H7 (cell line): ENCODE measurements at regions not wholly inside any gene's neighbourhood (a gene's known extent, or its start where the extent isn't known, plus 50 kb on each side); places are given as distances from the start of the nearest gene placed in this dataset.

Experiments used
- DNase-seq: peaks from one replicate; pipeline ENCODE4 v3.0.0; 2012
- H3K27me3 ChIP-seq: 2 replicates; pipeline ENCODE4 v1.6.0; 2011; ENCODE audit warnings: mild to moderate bottlenecking, low read length; ENCODE audit not compliant: control insufficient read depth, insufficient read depth
- H3K36me3 ChIP-seq: replicated peaks from 2 replicates; pipeline ENCODE4 v1.5.1; 2011; ENCODE audit warnings: low read length; ENCODE audit not compliant: control insufficient read depth, insufficient read depth
- H3K4me3 ChIP-seq: 2 replicates; pipeline ENCODE4 v1.5.1; 2011; ENCODE audit warnings: low read depth, mild to moderate bottlenecking, control low read depth, low read length, moderate library complexity; ENCODE audit not compliant: insufficient read depth

DNA sequence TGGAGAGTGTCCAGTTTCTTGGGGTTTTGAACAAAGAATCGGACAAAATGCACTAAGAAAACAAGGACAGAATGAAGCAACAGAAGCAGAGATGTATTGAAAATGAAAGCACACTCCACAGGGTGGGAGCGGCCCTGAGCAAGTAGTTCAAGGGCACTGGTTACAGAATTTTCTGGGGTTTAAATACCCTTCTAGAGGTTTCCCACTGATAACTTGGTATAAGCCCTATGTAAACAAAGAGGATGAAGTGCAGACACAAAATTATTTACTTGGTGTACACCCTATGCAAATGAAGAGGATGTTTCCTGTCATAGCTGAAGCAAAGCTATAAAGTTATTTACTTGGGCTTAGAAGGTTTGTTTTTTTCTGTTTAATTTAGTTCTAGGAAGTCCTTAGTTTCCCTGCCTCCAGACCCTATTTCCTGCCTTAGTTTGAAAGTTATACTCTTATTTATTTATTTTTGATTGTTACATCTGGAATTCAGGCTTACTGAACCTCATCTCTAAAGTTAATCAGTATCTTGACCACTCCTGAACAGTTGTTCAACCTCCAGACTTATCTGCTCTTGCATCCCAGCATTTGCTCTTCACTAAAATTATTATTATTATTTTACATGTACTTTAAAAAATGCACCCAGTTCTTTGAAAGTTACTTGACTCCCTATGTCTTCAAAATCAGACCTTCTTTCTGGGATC is 193.5 kb downstream of the SPP2 start:
- DNase-seq = no peak
- no peak overlapping the region for H3K4me3 ChIP-seq
- no peaks in the 10 kb centered on the region for H3K27me3 ChIP-seq
- no peaks in the 10 kb centered on the region for H3K36me3 ChIP-seq

DNA sequence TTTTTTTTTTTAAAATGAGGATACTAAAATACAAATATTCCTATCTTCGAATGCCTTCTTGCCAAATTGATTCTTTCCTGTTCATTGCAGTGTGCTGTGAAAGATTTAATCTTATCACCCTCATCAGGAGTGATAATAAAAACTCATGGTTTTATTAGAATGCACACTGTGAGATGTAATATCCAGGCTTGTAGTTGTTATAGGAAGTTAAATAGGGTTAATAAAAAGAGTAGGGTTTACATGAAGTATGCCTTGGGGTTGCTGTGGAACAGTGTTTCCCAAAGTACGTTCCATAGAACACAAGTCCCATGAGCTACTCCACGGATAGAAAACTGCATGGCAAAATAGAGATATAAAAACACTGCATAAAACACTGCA is 191.9 kb downstream of the SPP2 start:
- H3K36me3 ChIP-seq = no peaks in the 10 kb centered on the region
- H3K27me3 ChIP-seq = no peaks in the 10 kb centered on the region
- H3K4me3 ChIP-seq = no peak overlapping the region
- no peak for DNase-seq

DNA sequence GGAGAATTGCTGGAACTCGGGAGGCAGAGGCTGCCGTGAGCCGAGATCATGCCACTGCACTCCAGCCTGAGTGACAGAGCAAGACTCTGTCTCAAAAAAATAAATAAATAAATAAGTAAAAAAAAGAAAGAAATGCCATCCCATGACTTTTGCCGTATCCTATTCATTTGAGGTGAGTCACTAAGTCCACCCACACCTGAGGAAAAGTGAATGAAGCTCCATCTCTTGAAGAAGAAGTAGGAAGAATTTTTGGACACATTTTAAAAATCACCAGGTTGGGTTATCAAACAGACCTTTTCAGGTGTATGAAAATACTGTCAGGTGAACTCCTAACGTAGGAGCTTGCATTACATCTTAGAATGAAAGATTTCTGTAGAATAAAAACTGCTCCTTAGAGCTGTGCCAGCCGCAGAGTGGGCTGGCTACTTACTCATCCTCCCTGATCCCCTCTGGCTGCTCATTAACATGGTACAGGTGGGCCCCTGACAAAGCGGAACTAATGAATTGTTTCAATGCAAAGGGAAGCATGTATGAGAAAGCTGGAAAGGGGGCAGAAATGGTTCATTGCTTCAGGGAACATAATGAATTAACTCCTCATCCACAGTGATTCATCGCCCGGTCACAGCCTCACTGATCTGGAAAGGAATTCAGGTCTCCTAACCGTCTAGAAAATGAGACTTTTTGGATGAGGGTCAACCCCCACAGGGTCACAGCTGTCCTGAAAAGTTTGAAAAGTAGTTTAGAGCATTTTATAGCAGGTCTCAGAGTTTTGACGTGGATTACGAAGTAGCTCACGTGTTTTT is 191.4 kb downstream of the SPP2 start:
- H3K4me3 ChIP-seq = no peak overlapping the region
- H3K27me3 ChIP-seq = no peaks in the 10 kb centered on the region
- DNase-seq = no peak
- no peaks in the 10 kb centered on the region for H3K36me3 ChIP-seq

DNA sequence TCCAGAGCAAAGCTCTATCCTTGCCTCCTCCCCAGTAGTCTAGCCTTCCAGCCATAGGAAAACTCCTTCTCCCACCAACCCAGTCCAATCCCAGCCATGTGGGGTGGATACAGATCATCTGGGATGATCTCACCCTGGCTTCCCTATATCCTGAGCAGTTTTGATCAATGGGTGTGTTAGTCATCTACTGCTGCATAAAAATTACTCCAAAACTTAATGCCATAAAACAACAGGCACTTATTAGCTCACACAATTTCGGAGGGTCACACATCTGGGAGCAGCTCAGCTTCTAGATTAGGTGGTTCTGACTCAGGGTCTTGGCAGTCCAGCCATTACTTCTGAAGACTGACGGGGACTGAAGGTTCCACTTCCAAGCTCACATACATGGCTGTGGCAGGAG is 190.4 kb downstream of the SPP2 start:
- Histone ChIP-seq H3K27me3 (no peaks in the 10 kb centered on the region), H3K36me3 (no peaks in the 10 kb centered on the region), H3K4me3 (no peak overlapping the region)
- no peak for DNase-seq

DNA sequence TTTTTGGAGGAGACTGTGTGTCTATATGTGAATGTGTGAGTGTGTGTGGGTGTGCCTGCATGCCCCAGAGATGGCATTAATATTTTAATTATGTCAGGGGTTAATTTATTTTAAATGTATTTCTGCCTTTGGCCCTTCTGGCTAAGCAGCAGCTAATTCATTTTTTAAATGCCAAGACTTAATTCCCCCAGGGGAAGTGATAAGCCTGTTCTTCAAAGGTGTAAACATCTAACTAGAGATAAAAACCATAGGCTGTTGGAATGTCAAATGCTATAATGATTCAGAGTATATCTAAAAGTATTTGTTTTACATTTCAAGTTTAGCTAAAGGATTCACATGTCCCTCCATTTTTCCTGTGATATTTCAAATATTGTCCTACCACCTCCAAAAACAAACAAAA is 184.7 kb downstream of the SPP2 start:
- Histone ChIP-seq H3K4me3 (no peak overlapping the region), H3K27me3 (no peaks in the 10 kb centered on the region), H3K36me3 (no peaks in the 10 kb centered on the region)
- no peak for DNase-seq

DNA sequence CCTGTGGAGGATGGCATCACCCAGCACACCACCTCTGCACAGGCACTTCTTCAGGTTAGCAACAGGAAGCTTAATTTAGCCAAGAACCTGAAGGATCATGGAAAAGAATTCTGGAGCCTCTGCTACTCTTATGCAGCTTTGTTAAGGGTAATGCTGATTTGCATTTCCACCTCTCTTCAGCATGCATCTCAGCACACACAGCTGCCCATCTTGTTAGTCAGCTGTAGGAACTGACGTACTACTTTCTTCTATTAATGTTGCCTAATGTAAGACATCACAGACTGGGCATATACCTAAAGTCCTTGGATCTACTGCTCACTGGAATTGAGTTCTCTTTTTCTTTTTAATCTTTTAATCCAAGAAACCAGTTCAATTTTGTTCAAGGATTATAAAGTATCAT is 181.0 kb downstream of the SPP2 start:
- H3K36me3 ChIP-seq = no peaks in the 10 kb centered on the region
- H3K4me3 ChIP-seq = no peak overlapping the region
- H3K27me3 ChIP-seq = no peaks in the 10 kb centered on the region
- no peak for DNase-seq

DNA sequence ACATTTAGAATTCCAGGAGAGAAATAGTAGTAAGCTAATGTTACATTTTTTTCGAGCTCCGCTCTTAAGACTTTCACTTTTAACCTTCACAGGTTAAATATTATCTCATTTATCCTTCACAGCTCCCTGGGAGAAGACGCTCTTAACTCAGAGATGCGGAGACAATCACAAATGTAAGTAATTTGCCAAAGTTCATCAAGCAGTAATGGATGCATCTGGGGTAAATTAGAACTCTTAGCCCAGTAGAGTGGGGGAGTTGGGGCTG is 168.5 kb downstream of the SPP2 start:
- H3K27me3 ChIP-seq = no peaks in the 10 kb centered on the region
- no peak overlapping the region for H3K4me3 ChIP-seq
- no peaks in the 10 kb centered on the region for H3K36me3 ChIP-seq
- no peak for DNase-seq

DNA sequence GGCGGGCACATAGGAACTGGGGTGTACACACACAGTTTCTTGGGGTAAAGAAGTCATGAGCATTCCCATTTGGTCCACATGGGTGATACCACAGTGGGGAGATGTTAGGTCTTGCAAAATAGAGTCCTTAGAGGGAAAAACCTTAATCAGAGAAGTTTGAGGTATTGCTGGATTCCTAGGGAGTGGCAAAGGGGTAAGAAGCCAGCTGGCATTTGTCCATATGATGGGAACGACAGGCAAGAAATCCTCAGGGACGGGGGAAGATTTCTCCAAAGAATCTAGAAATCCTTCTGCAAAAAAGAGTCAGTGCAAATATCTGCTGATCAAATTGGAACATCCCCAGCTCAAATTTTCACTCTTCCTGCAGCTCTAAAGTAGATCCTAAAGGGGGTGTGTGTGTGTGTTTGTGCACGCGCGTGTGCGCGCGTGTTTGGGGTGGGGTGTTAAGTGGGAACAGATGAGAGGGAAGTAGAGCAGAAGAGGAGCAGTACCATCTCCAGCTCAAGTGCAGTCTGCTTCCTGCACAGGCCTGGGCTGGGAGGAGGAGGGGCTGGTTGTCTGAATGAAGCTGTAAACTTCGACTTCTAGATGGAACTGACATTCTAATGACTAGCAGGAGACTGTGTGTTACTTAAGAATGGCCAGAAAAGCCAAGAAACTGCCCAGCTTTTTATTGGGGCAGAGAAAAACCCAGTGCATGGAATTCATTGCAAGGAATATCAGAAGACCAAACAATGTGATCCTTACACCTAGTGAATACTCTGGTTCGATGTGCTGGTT is 168.0 kb downstream of the SPP2 start:
- no peak for DNase-seq
- H3K4me3 ChIP-seq = no peak overlapping the region
- H3K27me3 ChIP-seq = no peaks in the 10 kb centered on the region
- no peaks in the 10 kb centered on the region for H3K36me3 ChIP-seq

DNA sequence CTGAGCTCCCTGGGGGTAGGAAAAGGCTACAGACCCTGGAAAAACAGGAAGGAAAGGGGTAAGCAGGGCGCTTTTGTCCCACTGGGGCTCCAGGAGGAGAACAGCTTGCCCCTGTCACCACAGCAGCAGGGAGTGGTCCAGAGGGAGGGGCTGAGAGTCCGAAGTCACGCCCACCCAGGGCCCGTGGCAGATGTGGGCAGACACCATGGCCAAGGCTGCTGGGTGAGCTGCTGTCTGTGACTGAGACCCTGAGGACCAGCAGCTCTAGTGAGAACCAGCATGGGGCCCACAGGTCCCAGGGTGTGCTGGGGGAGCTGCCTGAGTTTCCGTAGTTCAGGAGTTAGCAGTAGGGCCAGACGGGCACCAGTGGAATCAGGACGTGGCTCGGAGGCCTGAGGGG is 162.0 kb downstream of the SPP2 start:
- no peak for DNase-seq
- no peaks in the 10 kb centered on the region for H3K27me3 ChIP-seq
- no peaks in the 10 kb centered on the region; the same call in 1 of the 2 replicates for H3K36me3 ChIP-seq
- no peak overlapping the region for H3K4me3 ChIP-seq

DNA sequence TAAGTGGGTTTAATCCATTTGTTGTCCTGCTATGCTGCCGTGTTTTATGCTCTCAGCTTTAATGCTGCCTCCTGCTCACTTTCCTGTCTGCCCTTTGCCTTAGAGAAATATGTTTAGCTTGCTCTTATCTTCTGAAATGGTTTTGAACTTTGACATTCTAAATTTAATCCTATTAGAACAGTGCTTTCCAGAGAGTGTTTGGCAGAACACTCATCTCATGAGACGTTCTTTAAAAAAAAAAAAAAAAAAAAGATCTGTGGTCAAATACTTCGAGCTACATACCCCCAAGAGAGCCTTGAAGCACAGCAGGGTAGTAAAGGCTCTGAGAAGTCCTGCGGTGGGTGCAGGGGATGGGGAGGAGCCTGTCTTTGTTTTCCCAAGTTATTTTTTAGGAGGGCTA is 161.3 kb downstream of the SPP2 start:
- Histone ChIP-seq H3K4me3 (no peak overlapping the region), H3K36me3 (no peaks in the 10 kb centered on the region; the same call in 1 of the 2 replicates), H3K27me3 (no peaks in the 10 kb centered on the region)
- DNase-seq = no peak

DNA sequence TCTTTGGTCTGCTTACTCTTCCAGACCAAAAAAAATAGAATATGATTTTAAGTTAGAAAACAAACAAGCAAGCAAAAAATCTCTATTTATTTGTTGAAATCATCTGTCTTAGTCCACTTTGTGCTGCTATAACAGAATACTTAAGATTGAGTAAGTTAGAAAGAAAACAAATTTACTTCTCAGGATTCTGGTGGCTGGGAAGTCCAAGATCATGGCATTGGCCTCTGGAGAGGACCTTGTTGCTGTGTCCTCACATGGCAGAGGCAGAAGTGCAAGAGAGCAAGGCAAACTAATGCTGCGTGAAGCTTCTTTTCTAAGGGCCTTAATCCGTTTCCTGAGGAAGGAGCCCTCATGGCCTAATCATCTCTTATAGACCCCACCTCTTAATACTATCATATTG is 156.2 kb downstream of the SPP2 start:
- no peak for DNase-seq
- H3K27me3 ChIP-seq = no peaks in the 10 kb centered on the region
- no peak overlapping the region for H3K4me3 ChIP-seq
- H3K36me3 ChIP-seq = no peaks in the 10 kb centered on the region

DNA sequence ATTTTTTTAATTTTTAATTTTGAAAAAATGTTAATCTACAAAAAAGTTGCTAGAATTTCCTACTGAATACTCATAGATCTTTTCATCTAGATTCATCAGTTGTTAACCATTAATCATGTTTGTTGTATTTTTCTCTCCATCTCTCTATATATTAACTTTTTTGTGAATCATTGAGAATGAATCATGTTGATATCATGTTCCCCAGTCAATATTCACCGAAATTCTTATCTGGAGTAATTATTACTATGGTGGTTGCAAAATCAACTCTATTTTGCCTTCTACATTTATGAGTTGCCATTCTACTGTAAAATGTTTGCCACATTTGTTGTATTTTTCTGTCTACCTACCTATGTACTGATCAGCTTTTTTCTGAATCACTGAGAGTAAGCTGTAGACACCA is 154.0 kb downstream of the SPP2 start:
- Histone ChIP-seq H3K27me3 (no peaks in the 10 kb centered on the region), H3K4me3 (no peak overlapping the region)
- DNase-seq = no peak

DNA sequence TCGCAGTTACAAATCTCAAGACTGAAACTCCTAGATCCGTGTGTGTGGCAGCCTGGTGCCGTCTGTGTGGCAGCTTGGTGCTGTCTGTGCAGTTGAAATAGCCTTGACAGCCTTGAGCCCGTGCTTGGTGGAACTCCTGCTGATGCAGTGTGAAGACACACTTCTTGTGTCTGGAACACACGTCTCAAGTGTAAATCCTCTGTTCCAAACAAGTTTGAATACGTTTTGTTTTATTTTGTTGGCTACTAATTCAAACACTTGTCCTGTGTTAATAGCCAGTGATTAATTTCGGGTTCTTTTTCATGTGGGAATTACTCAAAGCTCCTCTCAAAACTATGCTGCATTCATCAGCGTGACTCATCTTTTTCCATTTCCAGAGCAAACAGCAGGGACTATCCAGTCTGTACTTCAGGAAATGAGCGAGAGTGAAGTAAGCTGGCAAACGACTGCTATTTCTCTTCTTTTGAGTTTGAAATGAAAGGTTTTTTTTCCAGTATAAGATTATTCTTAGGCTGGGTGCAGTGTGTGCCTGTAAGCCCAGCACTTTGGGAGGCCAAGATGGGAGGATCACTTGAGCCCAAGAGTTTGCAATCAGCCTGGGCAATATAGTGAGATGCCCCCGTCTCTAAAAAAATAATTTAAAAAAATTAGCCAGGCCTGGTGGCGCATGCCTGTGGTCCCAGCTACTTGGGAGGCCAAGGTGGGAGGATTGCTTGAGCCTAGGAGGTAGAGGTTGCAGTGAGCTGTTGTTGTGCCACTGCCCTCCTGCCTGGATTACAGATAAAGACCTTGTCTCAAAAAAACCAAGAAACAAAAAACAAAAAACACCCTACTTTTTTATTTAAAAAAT is 152.9 kb downstream of the SPP2 start:
- Histone ChIP-seq H3K36me3 (no peaks in the 10 kb centered on the region), H3K27me3 (no peaks in the 10 kb centered on the region), H3K4me3 (no peak overlapping the region)
- DNase-seq = no peak

More for the DNA sequence above, 154.0 kb downstream of the SPP2 start:
- no peaks in the 10 kb centered on the region for H3K36me3 ChIP-seq

DNA sequence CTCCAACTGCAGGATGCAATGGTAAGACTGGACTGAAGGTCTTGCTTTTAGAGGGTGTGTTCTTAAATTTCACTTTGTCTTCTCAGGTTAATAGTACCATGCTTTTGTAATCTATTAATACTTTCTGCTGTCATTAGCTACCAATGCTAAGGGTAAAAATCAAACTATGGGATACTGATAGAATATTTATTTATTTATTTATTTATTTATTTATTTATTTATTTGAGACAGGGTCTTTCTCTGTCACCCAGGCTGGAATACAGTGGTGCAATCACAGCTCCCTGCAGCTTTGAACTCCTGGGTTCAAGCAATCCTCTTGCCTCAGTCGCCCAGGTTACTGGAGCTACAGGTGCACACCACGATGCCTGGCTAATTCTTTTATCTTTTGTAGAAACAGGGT is 152.1 kb downstream of the SPP2 start:
- DNase-seq = no peak
- Histone ChIP-seq H3K27me3 (no peaks in the 10 kb centered on the region), H3K4me3 (no peak overlapping the region), H3K36me3 (no peaks in the 10 kb centered on the region)
